OCI-LY7 (cell line): ENCODE measurements at regions not wholly inside any gene's neighbourhood (a gene's known extent, or its start where the extent isn't known, plus 50 kb on each side); places are given as distances from the start of the nearest gene placed in this dataset.

Experiments used
- BruUV-seq: library from RNA; stranded (reverse); fragments of 400-500 nt; replicated peaks from 2 replicates; lab custom pipeline; 2021; lab: Mats Ljungman, UMichigan
- CTCF ChIA-PET: fragments of 300-600 bp; sonication (Branson Sonifier 250); formaldehyde crosslinking; loops from one replicate; lab custom pipeline; 2022; ENCODE audit warnings: antibody characterized with exemption; ENCODE audit not compliant: unreplicated experiment; lab: Charles Lee
- POLR2A ChIA-PET: fragments of 300-600 bp; sonication (Branson Sonifier 250); formaldehyde crosslinking; loops from one replicate; lab custom pipeline; 2022; ENCODE audit warnings: antibody characterized with exemption; lab: Charles Lee
- DNase-seq: peaks from one replicate; pipeline ENCODE4 v3.0.0-alpha.2; 2015; ENCODE audit warnings: low spot score
- H2AFZ ChIP-seq: fragments of 200-600 bp; sonication (generic), shearing (Covaris generic); 2 replicates; pipeline ENCODE4 v1.6.1; 2014; ENCODE audit warnings: mild to moderate bottlenecking, antibody characterized with exemption, low read length, moderate library complexity
- H3K27ac ChIP-seq: fragments of 200-600 bp; sonication (generic); 2 replicates; pipeline ENCODE4 v1.5.1; 2014; ENCODE audit warnings: mixed run types, low read depth, mild to moderate bottlenecking, moderate library complexity, low read length, inconsistent platforms; ENCODE audit not compliant: poor library complexity, severe bottlenecking
- H3K36me3 ChIP-seq: fragments of 200-600 bp; sonication (generic); 2 replicates; pipeline ENCODE4 v1.6.1; 2014; ENCODE audit warnings: mild to moderate bottlenecking, antibody characterized with exemption, low read length, moderate library complexity, mixed read lengths; ENCODE audit not compliant: insufficient read depth
- H3K4me1 ChIP-seq: fragments of 200-600 bp; sonication (generic); 2 replicates; pipeline ENCODE4 v1.5.1; 2014; ENCODE audit warnings: mild to moderate bottlenecking, low read length; ENCODE audit not compliant: insufficient read depth, poor library complexity, severe bottlenecking
- H3K4me2 ChIP-seq: fragments of 200-600 bp; sonication (generic); 2 replicates; pipeline ENCODE4 v1.6.1; 2014; ENCODE audit warnings: mild to moderate bottlenecking, low read length
- H3K4me3 ChIP-seq: fragments of 200-600 bp; sonication (generic); 2 replicates; pipeline ENCODE4 v1.5.1; 2014; ENCODE audit warnings: mild to moderate bottlenecking, low read depth, low read length; ENCODE audit not compliant: poor library complexity, severe bottlenecking
- H3K79me2 ChIP-seq: fragments of 200-600 bp; sonication (generic); 2 replicates; pipeline ENCODE4 v1.6.1; 2016; ENCODE audit warnings: low read depth, mild to moderate bottlenecking, low read length, moderate library complexity, mixed read lengths; ENCODE audit not compliant: insufficient read depth
- H3K9me2 ChIP-seq: fragments of 200-600 bp; sonication (generic); 2 replicates; pipeline ENCODE4 v1.6.1; 2016; ENCODE audit warnings: mild to moderate bottlenecking, low read length, mixed read lengths; ENCODE audit not compliant: insufficient read depth
- H3K9me3 ChIP-seq: fragments of 200-600 bp; sonication (generic); 2 replicates; pipeline ENCODE4 v1.6.1; 2014; ENCODE audit warnings: mild to moderate bottlenecking, mixed run types, low read length, mixed read lengths
- H4K20me1 ChIP-seq: fragments of 200-600 bp; sonication (generic); 2 replicates; pipeline ENCODE4 v1.6.1; 2014; ENCODE audit warnings: mild to moderate bottlenecking, antibody characterized with exemption, low read length, moderate library complexity, mixed read lengths; ENCODE audit not compliant: insufficient read depth
- EZH2phosphoT487 ChIP-seq: fragments of 200-600 bp; sonication (generic); IDR thresholded peaks from 2 replicates; pipeline ENCODE4 v1.6.1; 2018; ENCODE audit warnings: low read depth, borderline replicate concordance, mild to moderate bottlenecking, mixed run types, antibody characterized with exemption, low read length, moderate library complexity, mixed read lengths
- intact Hi-C: fragments of 100-400 bp; cut with micrococcal nuclease; formaldehyde crosslinking; loops from one replicate; pipeline ENCODE4 v1.10.0; 2022; ENCODE audit not compliant: unreplicated experiment
- TF ChIP-seq, protein P1 (sequence below): fragments of 200-600 bp; sonication (generic); conservative IDR thresholded peaks from 2 replicates; pipeline ENCODE4 v1.5.1; 2014; ENCODE audit warnings: mild to moderate bottlenecking, antibody characterized with exemption, low read length, moderate library complexity, mixed read lengths

DNA sequence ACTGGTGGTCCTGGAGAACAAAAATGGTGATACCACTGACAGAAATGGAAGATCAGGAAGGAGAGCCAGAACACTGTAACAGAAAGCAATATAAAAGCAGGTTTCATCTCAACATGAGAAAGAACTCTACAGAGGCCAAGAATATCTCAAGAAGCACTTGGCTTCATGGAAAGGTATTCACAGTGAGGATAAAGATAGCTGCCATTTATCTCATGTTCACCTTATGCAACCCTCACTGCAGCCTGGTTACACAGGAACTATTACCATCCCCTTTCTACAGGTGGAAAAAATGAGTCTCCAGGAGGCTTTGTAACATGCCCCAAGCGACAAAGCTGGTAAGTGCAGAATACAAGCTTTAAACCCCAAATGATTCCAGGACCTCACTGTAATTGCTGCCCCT, 606.1 kb upstream of the CADM1 start:
- intact Hi-C loops = no loop called here
- H3K79me2 ChIP-seq = no peaks in the 10 kb centered on the region
- H4K20me1 ChIP-seq = no peaks in the 10 kb centered on the region
- H3K9me3 ChIP-seq = no peaks in the 10 kb centered on the region
- no peak for TF ChIP-seq EZH2phosphoT487
- TF ChIP-seq, protein P1, sequence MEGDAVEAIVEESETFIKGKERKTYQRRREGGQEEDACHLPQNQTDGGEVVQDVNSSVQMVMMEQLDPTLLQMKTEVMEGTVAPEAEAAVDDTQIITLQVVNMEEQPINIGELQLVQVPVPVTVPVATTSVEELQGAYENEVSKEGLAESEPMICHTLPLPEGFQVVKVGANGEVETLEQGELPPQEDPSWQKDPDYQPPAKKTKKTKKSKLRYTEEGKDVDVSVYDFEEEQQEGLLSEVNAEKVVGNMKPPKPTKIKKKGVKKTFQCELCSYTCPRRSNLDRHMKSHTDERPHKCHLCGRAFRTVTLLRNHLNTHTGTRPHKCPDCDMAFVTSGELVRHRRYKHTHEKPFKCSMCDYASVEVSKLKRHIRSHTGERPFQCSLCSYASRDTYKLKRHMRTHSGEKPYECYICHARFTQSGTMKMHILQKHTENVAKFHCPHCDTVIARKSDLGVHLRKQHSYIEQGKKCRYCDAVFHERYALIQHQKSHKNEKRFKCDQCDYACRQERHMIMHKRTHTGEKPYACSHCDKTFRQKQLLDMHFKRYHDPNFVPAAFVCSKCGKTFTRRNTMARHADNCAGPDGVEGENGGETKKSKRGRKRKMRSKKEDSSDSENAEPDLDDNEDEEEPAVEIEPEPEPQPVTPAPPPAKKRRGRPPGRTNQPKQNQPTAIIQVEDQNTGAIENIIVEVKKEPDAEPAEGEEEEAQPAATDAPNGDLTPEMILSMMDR = no peak
- H2AFZ ChIP-seq = no peak overlapping the region
- no peaks in the 10 kb centered on the region for H3K36me3 ChIP-seq
- H3K4me2 ChIP-seq = no peak overlapping the region
- no peak overlapping the region for H3K27ac ChIP-seq
- no TSS peak for BruUV-seq
- ChIA-PET POLR2A (no interaction called here), CTCF (no interaction called here)
- no peak overlapping the region for H3K4me3 ChIP-seq
- H3K9me2 ChIP-seq = no peaks in the 10 kb centered on the region
- DNase-seq = no peak
- H3K4me1 ChIP-seq = no peaks in the 10 kb centered on the region

DNA sequence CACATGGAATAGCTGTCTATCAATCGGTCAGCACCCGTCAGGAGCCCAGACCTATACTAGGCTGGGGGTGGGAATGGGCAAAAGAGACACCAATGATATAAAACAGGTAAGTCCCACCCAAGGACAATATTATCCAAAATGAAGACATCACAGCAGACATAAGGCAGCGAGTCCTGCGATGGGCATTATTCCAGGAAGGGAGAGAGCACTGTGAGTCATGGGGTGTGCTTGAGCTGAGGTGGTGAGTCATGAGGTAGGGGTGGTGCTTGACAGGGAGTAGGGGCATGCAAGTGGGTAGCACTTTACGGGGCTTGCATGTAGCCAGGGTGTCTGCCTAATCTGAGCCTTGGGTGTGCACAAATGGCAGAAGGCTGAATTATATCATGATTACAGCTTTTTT, 605.0 kb upstream of the CADM1 start:
- H3K27ac ChIP-seq = no peak overlapping the region
- H3K79me2 ChIP-seq = no peaks in the 10 kb centered on the region
- H3K4me1 ChIP-seq = no peaks in the 10 kb centered on the region
- DNase-seq = no peak
- no peak overlapping the region for H2AFZ ChIP-seq
- no peaks in the 10 kb centered on the region for H3K9me3 ChIP-seq
- H4K20me1 ChIP-seq = no peaks in the 10 kb centered on the region
- POLR2A ChIA-PET = interaction anchor here (0.6 kb wide), 1 partner anchor 397 kb away, joined by 4 read pairs; no protein-coding TSS in a partner anchor
- no peak overlapping the region for H3K4me2 ChIP-seq
- H3K36me3 ChIP-seq = no peaks in the 10 kb centered on the region
- intact Hi-C loops = no loop called here
- TF ChIP-seq EZH2phosphoT487 = no peak
- TF ChIP-seq, protein P1 = no peak
- BruUV-seq = no TSS peak
- CTCF ChIA-PET = no interaction called here
- H3K9me2 ChIP-seq = no peaks in the 10 kb centered on the region
- H3K4me3 ChIP-seq = no peak overlapping the region

GRCh38 chr11:116108161-116108560, 603.9 kb upstream of the CADM1 start:
- Histone ChIP-seq H2AFZ (no peak overlapping the region), H3K36me3 (no peaks in the 10 kb centered on the region), H3K27ac (no peak overlapping the region), H3K4me3 (no peak overlapping the region), H3K4me2 (no peak overlapping the region), H3K9me3 (no peaks in the 10 kb centered on the region), H3K4me1 (no peaks in the 10 kb centered on the region), H4K20me1 (no peaks in the 10 kb centered on the region), H3K9me2 (no peaks in the 10 kb centered on the region), H3K79me2 (no peaks in the 10 kb centered on the region)
- intact Hi-C loops = no loop called here
- TF ChIP-seq, protein P1 = no peak
- TF ChIP-seq EZH2phosphoT487 = no peak
- ChIA-PET POLR2A (interaction anchor here (1.0 kb wide), 1 partner anchor 9 kb away, joined by 3 read pairs; no protein-coding TSS in a partner anchor), CTCF (no interaction called here)
- no peak for DNase-seq
- BruUV-seq = no TSS peak
